Skeletal muscle cell (primary cell): ENCODE measurements at regions not wholly inside any gene's neighbourhood (a gene's known extent, or its start where the extent isn't known, plus 50 kb on each side); places are given as distances from the start of the nearest gene placed in this dataset.
A peak's percentile ranks its signal among the peaks of the same experiment; 100 is the strongest.
"Not testable (repeated sequence)": the region's sequence is repeated elsewhere in the genome, so short reads cannot be mapped to it uniquely, and the experiment has no call there.

Experiments
- DNase-seq: peaks from one replicate; pipeline ENCODE4 v3.0.0-alpha.2; 2010; ENCODE audit warnings: low read depth
- H3K4me3 ChIP-seq: 2 replicates; pipeline ENCODE4 v1.5.1; 2011; ENCODE audit warnings: low read depth, mild to moderate bottlenecking, control low read depth, low read length, moderate library complexity

DNA sequence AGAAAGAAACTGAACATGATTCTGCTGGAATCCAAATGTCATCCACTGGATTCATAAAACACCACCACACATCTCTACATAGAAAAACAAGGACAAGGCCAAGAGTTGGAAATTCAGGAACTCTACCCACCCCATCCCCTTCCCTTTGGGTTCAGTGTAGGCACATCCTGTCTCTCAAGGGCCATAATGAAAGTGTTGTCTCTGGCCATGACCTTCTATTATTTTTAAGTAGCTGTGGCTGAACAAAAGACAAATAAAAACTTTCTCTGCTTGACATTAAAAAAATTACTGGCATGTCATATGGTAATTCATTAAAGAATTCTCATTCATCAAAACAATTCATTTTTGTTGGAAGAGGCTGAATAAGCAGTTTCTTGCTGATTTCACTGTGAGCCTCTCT is 54.9 kb upstream of the ZBTB18 start:
- DNase-seq, result no peak
- H3K4me3 ChIP-seq, result no peak overlapping the region

DNA sequence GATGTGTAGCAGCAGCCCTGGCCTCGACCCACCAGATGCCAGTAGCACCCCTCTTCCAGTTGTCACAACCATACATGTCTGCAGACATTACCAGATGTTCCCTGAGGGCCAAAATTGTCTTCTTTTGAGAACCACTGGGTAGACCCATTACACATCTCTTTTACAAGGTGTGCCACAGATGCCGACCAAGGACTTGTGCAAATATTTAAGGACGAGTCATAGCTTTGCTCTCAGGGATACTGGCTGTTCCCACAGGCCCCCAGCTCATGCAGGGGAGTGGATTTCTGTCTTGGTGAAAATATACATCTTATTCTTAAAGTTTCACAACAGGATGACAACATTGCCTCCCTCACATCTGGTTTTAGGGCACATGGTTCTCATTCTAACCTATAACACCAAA is 59.4 kb upstream of the ZBTB18 start:
- no peak for DNase-seq
- no peak overlapping the region for H3K4me3 ChIP-seq

DNA sequence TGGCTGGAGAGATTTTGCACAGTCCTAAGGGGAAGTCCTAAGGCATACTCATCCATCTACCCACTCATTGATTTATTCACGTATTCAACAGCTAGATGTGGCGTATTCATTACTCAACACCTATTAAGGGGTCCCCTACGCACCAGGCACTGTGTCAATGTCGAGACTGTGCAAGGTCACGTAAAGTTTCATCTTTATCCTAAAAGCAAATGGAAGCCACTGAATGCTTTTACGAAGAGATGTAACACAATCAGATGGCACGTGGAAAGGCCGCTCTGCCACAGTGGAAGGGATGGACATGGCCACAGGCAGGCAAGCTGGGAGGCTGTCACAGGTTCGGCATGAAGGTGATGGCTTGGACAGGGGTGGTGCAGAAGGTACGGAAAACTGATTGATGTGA is 66.3 kb upstream of the ZBTB18 start:
- no peak overlapping the region for H3K4me3 ChIP-seq
- DNase-seq, result no peak

GRCh38 chr1:243982447-243983018 is 68.5 kb upstream of the ZBTB18 start:
- DNase-seq, result no peak
- H3K4me3 ChIP-seq, result no peak overlapping the region

DNA sequence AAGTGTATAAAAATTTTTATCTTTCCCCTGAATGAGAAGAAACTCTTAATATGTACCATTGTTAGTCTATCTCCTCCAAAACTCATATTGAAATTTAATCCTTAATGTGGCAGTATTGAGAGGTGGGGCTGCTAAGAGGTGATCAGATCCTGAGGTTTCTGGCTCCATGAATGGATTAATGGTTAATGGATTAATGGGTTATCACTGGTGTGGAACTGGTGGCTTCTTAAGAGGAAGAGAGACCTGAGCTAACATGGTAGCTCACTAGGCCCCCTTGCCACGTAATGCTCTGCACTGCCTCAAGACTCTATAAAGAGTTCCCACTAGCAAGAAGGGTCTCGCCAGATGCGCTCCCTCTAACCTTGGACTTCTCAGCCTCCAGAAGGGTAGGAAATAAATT is 70.6 kb upstream of the ZBTB18 start:
- no peak for DNase-seq

DNA sequence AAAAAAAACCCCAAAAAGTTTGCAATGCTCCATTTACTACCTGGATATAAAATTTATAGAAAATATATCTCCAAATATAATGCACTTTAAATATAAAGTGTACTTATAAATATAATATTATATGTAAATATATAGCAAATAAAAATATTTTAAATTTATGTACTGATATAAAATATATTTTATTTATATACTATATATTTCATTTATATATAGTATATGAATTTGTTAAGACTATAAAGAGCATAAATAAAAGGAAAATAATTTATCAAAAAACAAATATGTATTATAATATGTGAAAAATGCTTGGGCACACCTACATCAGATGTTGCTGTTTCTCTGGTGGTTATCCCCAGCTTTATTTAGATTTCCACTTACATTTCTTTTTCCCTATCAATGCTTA is 71.0 kb upstream of the ZBTB18 start:
- DNase-seq, result no peak
- no peak overlapping the region for H3K4me3 ChIP-seq

More for the DNA sequence above, 70.6 kb upstream of the ZBTB18 start:
- no peak overlapping the region for H3K4me3 ChIP-seq

DNA sequence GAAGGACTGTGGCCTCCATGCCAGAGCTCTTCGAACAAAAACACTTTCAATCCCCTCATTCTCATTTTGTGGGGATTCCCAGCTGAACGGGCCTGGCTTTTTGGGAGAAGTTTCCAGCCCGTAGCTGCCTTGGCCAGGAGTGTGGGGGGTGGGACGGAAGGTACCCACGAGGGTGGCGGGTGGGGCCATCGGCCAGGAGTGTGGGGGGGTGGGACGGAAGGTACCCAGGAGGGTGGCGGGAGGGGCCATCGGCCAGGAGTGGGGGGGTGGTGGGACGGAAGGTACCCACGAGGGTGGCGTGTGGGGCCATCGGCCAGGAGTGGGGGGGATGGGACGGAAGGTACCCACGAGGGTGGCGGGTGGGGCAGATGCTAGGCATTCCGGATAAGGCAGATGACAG is 71.7 kb upstream of the ZBTB18 start:
- DNase-seq, result no peak
- H3K4me3 ChIP-seq, result no peak overlapping the region

DNA sequence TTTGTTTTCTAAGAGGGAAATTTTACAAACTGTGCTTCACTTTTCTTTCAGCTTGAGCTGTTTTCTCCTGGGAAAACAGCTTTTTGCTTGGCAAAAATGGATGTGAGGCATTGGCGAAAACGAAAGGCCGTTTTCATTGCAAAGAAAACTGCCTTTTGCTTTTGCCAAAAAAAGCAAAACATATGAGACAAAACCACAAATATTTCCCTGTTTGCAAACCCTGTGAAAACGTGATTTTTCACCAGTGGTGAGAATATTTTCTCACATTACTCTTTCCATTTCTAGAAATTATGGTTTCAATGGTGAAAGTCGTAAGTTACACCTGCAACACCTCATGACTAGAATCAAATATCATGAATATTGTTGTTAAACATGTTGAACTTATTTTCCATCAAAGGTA is 74.0 kb upstream of the ZBTB18 start:
- H3K4me3 ChIP-seq, result no peak overlapping the region
- no peak for DNase-seq

GRCh38 chr1:243974451-243975292 is 76.4 kb upstream of the ZBTB18 start:
- DNase-seq, result no peak
- no peak overlapping the region for H3K4me3 ChIP-seq

GRCh38 chr1:243973169-243973568 is 77.9 kb upstream of the ZBTB18 start:
- no peak overlapping the region for H3K4me3 ChIP-seq
- DNase-seq, result no peak

DNA sequence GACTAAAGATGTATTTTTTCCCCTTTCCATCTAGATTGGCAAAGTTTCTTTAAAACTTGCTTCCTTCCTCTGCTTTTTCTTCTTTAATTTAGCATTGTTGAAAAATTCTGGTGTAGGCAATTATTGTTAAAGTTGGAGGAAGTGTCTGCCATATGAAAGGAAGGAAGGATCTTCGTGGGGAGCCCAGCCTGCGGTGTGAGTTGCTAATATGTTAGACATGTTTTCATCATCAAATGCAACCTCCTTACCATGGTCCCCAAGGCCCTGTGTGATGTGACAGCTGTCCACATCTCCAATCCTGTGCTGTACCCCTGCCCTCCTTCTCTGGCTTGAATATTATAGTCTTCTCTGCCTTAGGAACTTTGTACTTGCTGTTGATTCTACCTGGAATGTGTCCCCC is 81.0 kb upstream of the ZBTB18 start:
- DNase-seq, result no peak
- H3K4me3 ChIP-seq, result no peak overlapping the region

GRCh38 chr1:243968413-243968812 is 82.7 kb upstream of the ZBTB18 start:
- DNase-seq, result no peak
- no peak overlapping the region for H3K4me3 ChIP-seq

GRCh38 chr1:243964915-243965314 is 86.2 kb upstream of the ZBTB18 start:
- no peak for DNase-seq
- H3K4me3 ChIP-seq, result no peak overlapping the region

DNA sequence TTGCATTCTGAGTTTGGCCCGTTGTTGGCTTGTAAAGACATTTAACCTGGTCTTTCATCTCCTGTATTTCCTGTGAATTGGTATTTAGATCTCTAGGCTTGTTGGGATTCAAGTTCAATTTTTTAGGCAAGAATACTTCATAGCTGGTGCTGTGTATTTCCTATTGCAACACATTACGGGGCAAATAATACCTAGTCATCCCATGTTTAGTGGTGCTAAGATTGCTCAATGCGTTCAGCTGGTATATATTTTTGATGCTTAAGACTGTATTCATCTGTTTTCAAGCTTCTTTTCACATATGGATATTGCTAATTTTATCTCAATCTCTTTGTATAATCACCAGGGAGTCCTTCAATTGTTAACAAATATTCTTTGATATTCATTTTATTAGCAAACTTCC is 87.5 kb upstream of the ZBTB18 start:
- DNase-seq, result no peak
- no peak overlapping the region for H3K4me3 ChIP-seq

DNA sequence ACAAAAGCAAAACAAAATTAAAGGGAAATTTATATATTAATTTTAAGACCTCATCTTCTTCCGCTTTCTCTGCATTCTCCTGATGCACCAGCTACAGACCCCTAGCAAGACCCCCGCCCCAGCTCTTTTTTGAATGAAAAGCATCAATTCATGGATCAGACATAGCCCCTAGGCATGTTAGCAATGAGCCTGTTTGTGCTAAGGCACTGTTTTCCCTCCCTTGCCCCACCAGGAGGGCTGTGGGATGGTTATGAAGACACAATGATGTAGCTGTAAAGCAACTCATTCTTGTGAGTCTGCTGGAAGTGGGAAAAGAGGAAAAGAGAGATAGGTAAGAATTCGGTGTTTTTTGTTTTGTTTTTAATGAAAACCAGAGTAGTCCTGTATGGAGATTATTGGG is 88.5 kb upstream of the ZBTB18 start:
- DNase-seq, result no peak

DNA sequence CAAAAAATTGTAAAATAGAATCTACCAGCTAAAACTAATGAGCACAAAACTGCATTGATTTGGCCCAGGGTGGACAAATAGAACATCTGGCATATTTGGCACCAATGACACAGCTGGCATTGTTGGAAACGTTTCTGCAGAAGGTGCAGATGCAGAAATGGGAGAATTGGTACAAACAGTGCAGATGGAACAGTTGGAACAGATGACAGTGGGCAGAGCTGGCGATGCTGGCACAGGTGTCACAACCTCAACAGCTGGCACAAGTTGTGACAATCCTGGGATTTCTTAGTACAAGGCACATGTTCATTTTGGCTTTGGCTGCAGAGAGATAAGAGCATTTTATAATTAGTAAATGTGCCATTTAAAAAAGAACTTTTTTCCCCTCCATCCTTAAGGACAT is 91.1 kb upstream of the ZBTB18 start:
- H3K4me3 ChIP-seq, result no peak overlapping the region

More for the DNA sequence above, 88.5 kb upstream of the ZBTB18 start:
- H3K4me3 ChIP-seq, result no peak overlapping the region

DNA sequence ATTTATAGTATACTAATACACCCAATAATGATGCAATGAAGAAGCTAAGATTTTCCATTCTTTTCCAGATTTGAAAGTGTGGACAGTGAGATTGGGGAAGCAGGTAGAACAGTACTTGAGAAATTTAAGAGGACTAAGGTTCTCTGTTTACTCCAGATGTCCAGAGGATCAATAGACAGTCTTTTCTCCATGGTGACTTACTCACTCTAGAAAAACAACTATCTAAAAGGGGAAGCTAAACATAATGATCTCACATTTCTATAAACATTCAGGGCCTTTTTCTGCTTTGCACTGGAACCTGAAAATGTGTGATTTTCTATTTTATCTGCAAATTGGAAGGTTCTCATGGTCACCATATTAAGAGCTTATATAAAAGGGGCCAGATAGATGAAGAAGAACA is 93.9 kb upstream of the ZBTB18 start:
- DNase-seq, result no peak

More for the DNA sequence above, 91.1 kb upstream of the ZBTB18 start:
- DNase-seq, result no peak

DNA sequence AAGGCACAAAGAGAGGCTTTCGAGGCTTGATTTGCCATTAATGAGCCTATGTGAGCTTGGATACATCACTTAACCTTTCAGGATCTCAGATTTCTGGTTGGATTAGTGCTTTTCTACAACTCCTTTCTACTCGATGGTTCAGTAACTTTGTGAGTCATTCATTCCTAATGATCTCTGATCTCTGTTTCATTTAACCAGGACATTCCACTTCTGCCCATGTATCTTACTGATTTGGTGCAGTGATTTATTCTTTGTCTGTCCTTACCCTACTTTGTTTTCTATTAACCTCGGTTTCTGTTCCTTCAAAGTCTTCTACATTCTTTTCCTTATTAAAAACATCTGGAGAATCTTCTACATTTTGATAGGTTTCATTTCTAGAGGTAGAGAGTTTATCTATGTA is 94.6 kb upstream of the ZBTB18 start:
- H3K4me3 ChIP-seq, result no peak overlapping the region
- DNase-seq, result no peak

More for the DNA sequence above, 93.9 kb upstream of the ZBTB18 start:
- no peak overlapping the region for H3K4me3 ChIP-seq

DNA sequence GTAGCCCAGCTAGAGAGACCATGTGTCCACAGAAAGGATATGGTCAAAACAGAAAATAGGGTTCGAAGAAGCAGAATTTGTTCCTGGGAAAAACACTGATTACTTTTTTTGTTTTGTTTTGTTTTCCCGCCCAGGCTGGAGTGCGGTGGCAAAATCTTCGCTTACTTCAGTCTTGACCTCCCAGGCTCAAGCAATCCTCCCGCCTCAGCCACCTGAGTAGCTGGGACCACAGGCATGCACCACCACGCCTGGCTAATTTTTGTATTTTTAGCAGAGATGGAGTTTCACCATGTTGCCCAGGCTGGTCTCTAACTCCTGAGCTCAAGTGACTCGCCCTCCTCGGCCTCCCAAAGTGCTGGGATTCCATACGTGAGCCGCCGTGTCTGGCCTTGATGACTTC is 99.9 kb upstream of the ZBTB18 start:
- DNase-seq, H3K4me3 ChIP-seq: not testable (repeated sequence)

GRCh38 chr1:243950166-243950565 is 100.1 kb upstream of the AKT3 start:
- H3K4me3 ChIP-seq, result no peak overlapping the region
- DNase-seq, result peak; percentile 48

DNA sequence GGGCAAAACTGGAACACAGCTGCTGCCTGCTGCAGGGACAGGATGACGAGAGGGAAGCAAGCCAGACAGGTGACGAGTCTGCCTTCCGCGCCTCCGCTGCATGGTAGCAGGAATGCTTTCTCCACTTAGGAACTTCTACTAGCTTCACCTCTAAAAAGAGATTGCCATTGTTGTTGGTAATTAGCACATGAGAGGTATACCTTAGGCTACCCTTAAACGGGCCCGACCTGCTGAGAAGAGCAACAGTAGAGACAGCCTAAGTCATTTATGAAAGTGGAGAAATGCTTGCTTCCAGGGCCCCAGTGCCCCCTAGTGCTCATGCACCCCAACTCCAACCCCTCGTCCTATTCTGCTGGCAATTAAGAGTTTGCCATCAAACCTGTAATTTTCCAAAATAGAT is 96.9 kb upstream of the AKT3 start:
- no peak for DNase-seq
- no peak overlapping the region for H3K4me3 ChIP-seq
